ENCODE measurements at regions not wholly inside any gene's neighbourhood (a gene's known extent, or its start where the extent isn't known, plus 50 kb on each side); places are given as distances from the start of the nearest gene placed in this dataset.
"Not testable (repeated sequence)": the region's sequence is repeated elsewhere in the genome, so short reads cannot be mapped to it uniquely, and the experiment has no call there.

DNA sequence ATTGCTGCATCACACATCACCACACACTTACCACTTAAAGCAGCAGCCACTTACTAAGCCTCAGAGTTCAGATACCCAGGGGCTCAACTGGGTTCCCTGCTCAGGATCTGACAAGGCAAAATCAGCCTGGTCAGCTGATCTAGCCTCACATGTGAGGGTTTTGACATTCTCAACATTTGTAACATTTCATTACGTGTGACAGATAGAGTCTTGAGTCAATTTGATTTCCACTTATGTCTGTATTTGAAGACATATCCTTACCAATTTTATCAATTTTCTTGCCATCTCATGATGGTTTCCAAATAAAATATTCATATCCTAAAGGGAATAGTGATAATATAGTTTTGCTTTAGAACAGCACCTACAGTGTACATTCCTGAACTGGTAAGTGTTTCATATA, 494.7 kb upstream of the PFKP start:
- no peak overlapping the region for H3K27ac Mint-ChIP-seq (ENCODE audit: unreplicated experiment)

DNA sequence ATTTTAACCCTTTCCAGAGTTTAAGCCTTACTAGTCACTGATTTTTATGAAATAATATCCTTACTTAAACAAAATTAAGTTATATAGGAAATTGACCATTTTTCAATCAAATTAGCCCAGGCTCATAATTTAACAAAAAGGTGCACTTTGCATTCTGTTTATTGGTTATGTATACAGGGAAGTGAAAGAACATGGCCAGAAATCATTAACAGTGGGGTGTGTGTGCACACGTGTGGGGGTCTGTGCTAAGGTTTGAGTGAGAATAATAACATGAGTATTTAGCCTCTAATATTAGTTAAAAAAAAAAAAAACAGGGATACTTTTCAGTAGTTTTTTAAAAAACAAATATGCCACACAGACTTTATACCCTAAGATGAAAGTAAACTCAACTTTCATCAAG, 510.5 kb upstream of the PFKP start:
- Mint-ChIP-seq H3K9me3 (ENCODE audit: unreplicated experiment) (no peaks in the 10 kb centered on the region), H3K4me3 (ENCODE audit: unreplicated experiment) (no peak overlapping the region), H3K27me3 (ENCODE audit: unreplicated experiment) (peaks cover 16% of the 10 kb centered on the region), H3K27ac (ENCODE audit: unreplicated experiment) (no peak overlapping the region), H3K36me3 (ENCODE audit: unreplicated experiment) (no peaks in the 10 kb centered on the region), H3K4me1 (ENCODE audit: unreplicated experiment) (no peaks in the 10 kb centered on the region)
- DNase-seq (ENCODE audit: extremely low spot score, unreplicated experiment): no peak
- TF ChIP-seq, protein P1, sequence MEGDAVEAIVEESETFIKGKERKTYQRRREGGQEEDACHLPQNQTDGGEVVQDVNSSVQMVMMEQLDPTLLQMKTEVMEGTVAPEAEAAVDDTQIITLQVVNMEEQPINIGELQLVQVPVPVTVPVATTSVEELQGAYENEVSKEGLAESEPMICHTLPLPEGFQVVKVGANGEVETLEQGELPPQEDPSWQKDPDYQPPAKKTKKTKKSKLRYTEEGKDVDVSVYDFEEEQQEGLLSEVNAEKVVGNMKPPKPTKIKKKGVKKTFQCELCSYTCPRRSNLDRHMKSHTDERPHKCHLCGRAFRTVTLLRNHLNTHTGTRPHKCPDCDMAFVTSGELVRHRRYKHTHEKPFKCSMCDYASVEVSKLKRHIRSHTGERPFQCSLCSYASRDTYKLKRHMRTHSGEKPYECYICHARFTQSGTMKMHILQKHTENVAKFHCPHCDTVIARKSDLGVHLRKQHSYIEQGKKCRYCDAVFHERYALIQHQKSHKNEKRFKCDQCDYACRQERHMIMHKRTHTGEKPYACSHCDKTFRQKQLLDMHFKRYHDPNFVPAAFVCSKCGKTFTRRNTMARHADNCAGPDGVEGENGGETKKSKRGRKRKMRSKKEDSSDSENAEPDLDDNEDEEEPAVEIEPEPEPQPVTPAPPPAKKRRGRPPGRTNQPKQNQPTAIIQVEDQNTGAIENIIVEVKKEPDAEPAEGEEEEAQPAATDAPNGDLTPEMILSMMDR (IDR thresholded peaks at IDR 0.05): no peak

More for the DNA sequence above, 494.7 kb upstream of the PFKP start:
- no peak overlapping the region for H3K4me3 Mint-ChIP-seq (ENCODE audit: unreplicated experiment)
- DNase-seq (ENCODE audit: extremely low spot score, unreplicated experiment): no peak
- no peaks in the 10 kb centered on the region for H3K36me3 Mint-ChIP-seq (ENCODE audit: unreplicated experiment)
- H3K27me3 Mint-ChIP-seq (ENCODE audit: unreplicated experiment): peaks cover 27% of the 10 kb centered on the region
- TF ChIP-seq, protein P1 (IDR thresholded peaks at IDR 0.05): no peak
- no peaks in the 10 kb centered on the region for H3K9me3 Mint-ChIP-seq (ENCODE audit: unreplicated experiment)
- no peaks in the 10 kb centered on the region for H3K4me1 Mint-ChIP-seq (ENCODE audit: unreplicated experiment)

DNA sequence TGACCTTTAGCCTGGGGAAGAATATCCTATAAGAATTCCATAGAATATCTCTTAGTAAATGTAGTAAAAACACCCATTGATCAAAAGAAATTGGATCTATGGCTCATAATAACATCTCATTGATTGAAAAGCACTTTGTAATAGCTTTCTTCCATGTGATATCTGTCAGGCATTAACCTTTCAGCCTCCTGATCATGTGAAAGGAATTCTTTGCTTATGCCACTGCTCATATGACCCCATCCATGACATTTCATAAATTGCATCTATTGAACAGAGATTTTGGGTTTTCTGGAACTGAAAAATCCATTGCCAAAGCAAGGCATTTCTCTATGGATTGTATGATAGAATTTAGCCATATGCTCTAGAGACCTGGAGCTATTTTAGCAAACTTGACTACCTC, 519.3 kb upstream of the PFKP start:
- TF ChIP-seq, protein P1 (IDR thresholded peaks at IDR 0.05): no peak
- no peak overlapping the region for H3K4me3 Mint-ChIP-seq (ENCODE audit: unreplicated experiment)
- no peaks in the 10 kb centered on the region for H3K36me3 Mint-ChIP-seq (ENCODE audit: unreplicated experiment)
- H3K27me3 Mint-ChIP-seq (ENCODE audit: unreplicated experiment): peaks cover 26% of the 10 kb centered on the region
- H3K27ac Mint-ChIP-seq (ENCODE audit: unreplicated experiment): no peak overlapping the region
- peaks cover 1% of the 10 kb centered on the region for H3K4me1 Mint-ChIP-seq (ENCODE audit: unreplicated experiment)
- DNase-seq (ENCODE audit: extremely low spot score, unreplicated experiment): no peak
- no peaks in the 10 kb centered on the region for H3K9me3 Mint-ChIP-seq (ENCODE audit: unreplicated experiment)

DNA sequence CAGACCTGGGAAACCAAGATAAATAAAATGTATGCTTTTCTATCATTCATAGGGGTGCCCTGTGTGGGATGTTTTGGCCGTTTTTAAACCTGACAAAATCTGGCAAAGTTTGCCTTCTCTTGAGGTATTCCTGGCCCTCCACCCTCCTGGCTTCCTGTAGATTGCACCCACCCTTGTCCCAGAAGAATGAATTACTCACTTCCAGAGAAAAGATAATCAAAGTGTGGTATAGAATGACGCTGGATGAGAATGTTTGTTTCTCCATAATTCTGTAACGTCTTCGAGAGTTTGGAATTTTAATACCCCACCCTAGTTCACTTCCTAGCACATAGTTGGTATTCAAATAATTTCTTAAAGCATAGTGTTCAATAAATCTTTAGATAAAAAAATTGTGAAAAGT, 519.7 kb upstream of the PFKP start:
- Mint-ChIP-seq H3K27ac (ENCODE audit: unreplicated experiment) (no peak overlapping the region), H3K4me1 (ENCODE audit: unreplicated experiment) (peaks cover 1% of the 10 kb centered on the region), H3K4me3 (ENCODE audit: unreplicated experiment) (no peak overlapping the region), H3K36me3 (ENCODE audit: unreplicated experiment) (no peaks in the 10 kb centered on the region), H3K27me3 (ENCODE audit: unreplicated experiment) (peaks cover 30% of the 10 kb centered on the region), H3K9me3 (ENCODE audit: unreplicated experiment) (no peaks in the 10 kb centered on the region)
- TF ChIP-seq, protein P1 (IDR thresholded peaks at IDR 0.05): no peak
- no peak for DNase-seq (ENCODE audit: extremely low spot score, unreplicated experiment)

DNA sequence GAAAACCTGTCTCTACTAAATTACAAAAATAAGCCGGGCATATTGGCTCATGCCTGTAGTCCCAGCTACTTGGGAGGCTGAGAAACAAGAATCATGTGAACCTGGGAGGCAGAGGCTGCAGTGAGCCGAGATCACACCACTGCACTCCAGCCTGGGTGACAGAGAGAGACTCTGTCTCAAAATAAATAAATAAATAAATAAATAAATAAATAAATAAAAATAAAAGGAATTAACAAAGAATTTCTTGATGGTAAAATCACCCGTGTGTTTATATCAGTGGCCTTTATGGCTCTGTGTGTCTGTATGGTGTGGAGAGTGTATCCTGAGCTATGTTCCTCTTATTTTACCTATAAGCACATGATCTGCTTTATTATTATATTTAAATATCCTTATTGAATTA, 520.5 kb upstream of the PFKP start:
- H3K4me1 Mint-ChIP-seq (ENCODE audit: unreplicated experiment): not testable (repeated sequence)
- peaks cover 33% of the 10 kb centered on the region for H3K27me3 Mint-ChIP-seq (ENCODE audit: unreplicated experiment)

DNA sequence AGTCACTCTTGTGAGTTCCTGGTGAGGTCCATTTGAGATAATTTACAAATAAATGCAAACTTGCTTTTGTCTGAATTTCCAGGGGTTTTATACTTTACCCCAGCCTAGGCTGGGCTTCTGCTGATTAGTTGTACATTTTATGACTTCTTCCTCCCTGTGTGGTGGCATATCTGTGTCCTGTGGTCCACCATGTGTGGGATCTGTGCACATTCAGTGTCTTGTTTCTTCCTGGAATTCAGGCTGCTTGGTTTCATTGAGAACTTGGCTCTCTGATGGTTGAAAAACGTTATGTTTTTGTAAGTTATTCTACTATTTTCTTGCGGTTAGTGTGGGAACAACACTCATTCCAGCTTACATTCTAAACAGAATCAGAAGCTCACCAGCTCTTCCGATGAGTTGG, 523.4 kb upstream of the PFKP start:
- TF ChIP-seq, protein P1 (IDR thresholded peaks at IDR 0.05): no peak
- Mint-ChIP-seq H3K27me3 (ENCODE audit: unreplicated experiment) (peaks cover 25% of the 10 kb centered on the region), H3K27ac (ENCODE audit: unreplicated experiment) (no peak overlapping the region), H3K36me3 (ENCODE audit: unreplicated experiment) (no peaks in the 10 kb centered on the region), H3K4me3 (ENCODE audit: unreplicated experiment) (no peak overlapping the region), H3K4me1 (ENCODE audit: unreplicated experiment) (peaks cover 1% of the 10 kb centered on the region), H3K9me3 (ENCODE audit: unreplicated experiment) (no peaks in the 10 kb centered on the region)
- DNase-seq (ENCODE audit: extremely low spot score, unreplicated experiment): no peak

More for the DNA sequence above, 520.5 kb upstream of the PFKP start:
- H3K9me3 Mint-ChIP-seq (ENCODE audit: unreplicated experiment); H3K27ac Mint-ChIP-seq (ENCODE audit: unreplicated experiment); H3K4me3 Mint-ChIP-seq (ENCODE audit: unreplicated experiment); H3K36me3 Mint-ChIP-seq (ENCODE audit: unreplicated experiment); DNase-seq (ENCODE audit: extremely low spot score, unreplicated experiment): not testable (repeated sequence)
